Kidney (tissue), 13 donors: ENCODE measurements at regions not wholly inside any gene's neighbourhood (a gene's known extent, or its start where the extent isn't known, plus 50 kb on each side); places are given as distances from the start of the nearest gene placed in this dataset.
A peak's percentile ranks its signal among the peaks of the same experiment; 100 is the strongest.

ENCODE experiments used
- DNase-seq, 5 donors: peaks; one replicate each; pipeline ENCODE4 v3.0.0-alpha.2; 2013 to 2020
- FAIRE-seq: peaks from 2 replicates; lab custom pipeline; 2012; peaks lifted over from hg19 to GRCh38; lab: Jason Lieb, UNC
- H3K27ac ChIP-seq, 2 donors: one replicate each; pipeline ENCODE4 v1.7.0; 2013; ENCODE audit warnings: low read depth in 2 of 2, low read length in 2 of 2, inconsistent platforms in 1 of 2
- H3K27me3 ChIP-seq: one replicate; pipeline ENCODE4 v1.7.1; 2013; ENCODE audit warnings: low read length, inconsistent platforms; ENCODE audit not compliant: control insufficient read depth, insufficient read depth
- H3K36me3 ChIP-seq, 3 donors: one replicate each; pipeline versions ENCODE4 v1.7.0 to v1.7.1; 2013; ENCODE audit warnings: low read length in 3 of 3, control low read depth in 1 of 3, inconsistent platforms in 1 of 3; ENCODE audit not compliant: insufficient read depth in 3 of 3, control insufficient read depth in 2 of 3
- H3K4me1 ChIP-seq, 3 donors: one replicate each; pipeline versions ENCODE4 v1.7.0 to v1.7.1; 2013; ENCODE audit warnings: low read length in 3 of 3, inconsistent platforms in 1 of 3, low read depth in 1 of 3; ENCODE audit not compliant: control insufficient read depth in 2 of 3, insufficient read depth in 2 of 3
- H3K4me3 ChIP-seq, 3 donors: one replicate each; pipeline versions ENCODE4 v1.7.0 to v1.8.1; 2013; ENCODE audit warnings: low read length in 3 of 3, control low read depth in 1 of 3, inconsistent platforms in 1 of 3
- H3K9ac ChIP-seq, 3 donors: one replicate each; pipeline versions ENCODE4 v1.7.0 to v1.7.1; 2013; ENCODE audit warnings: low read length in 3 of 3, control low read depth in 1 of 3, inconsistent platforms in 1 of 3
- H3K9me3 ChIP-seq, 3 donors: one replicate each; pipeline versions ENCODE4 v1.7.0 to v1.7.1; 2013; ENCODE audit warnings: low read length in 3 of 3, control low read depth in 1 of 3, inconsistent platforms in 1 of 3; ENCODE audit not compliant: control insufficient read depth in 2 of 3, insufficient read depth in 1 of 3
- CTCF ChIP-seq: IDR thresholded peaks from 3 replicates; pipeline ENCODE4 v1.5.1; 2012; ENCODE audit warnings: mild to moderate bottlenecking, moderate library complexity, borderline replicate concordance; ENCODE audit not compliant: insufficient read depth; ENCODE audit errors: extremely low read depth
- intact Hi-C: fragments of 100-400 bp; cut with DNase I; formaldehyde crosslinking; loops from one replicate; pipeline ENCODE4 v1.11.1; 2022
- donor health status: control.
- donor health status: control.
- donor health status: control.
- donor health status: control.
- donor health status: control.
- donor health status: DM: yes; HTN: yes; CAD: no.
- donor health status: Normal renal cell carcinoma (clear cell type).

DNA sequence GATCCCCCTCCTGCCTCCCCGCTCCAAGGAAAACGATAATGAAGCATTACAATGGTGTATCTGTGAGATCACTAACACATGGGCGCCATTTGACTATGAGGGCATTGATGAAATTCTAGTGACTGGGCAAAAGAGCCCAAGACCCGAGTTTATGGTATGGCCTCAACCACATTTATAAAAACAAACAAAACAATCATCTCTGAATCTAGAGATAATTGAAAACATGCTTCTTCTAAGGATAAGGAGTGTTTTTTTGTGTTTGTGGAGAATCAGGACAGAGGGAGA, 100.9 kb upstream of the SEMA6A start:
- no peaks in the 10 kb centered on the region for H3K27me3 ChIP-seq
- TF ChIP-seq CTCF = no peak
- peaks cover 0 to 4% (median 0%) of the 10 kb centered on the region in 3 donors for H3K4me1 ChIP-seq
- no peaks in the 10 kb centered on the region for H3K36me3 ChIP-seq
- H3K27ac ChIP-seq = no peak overlapping the region
- no peak for FAIRE-seq
- H3K9me3 ChIP-seq = no peaks in the 10 kb centered on the region
- no peak overlapping the region for H3K9ac ChIP-seq
- no peak for DNase-seq
- H3K4me3 ChIP-seq = no peak overlapping the region
- intact Hi-C loops = no loop called here

DNA sequence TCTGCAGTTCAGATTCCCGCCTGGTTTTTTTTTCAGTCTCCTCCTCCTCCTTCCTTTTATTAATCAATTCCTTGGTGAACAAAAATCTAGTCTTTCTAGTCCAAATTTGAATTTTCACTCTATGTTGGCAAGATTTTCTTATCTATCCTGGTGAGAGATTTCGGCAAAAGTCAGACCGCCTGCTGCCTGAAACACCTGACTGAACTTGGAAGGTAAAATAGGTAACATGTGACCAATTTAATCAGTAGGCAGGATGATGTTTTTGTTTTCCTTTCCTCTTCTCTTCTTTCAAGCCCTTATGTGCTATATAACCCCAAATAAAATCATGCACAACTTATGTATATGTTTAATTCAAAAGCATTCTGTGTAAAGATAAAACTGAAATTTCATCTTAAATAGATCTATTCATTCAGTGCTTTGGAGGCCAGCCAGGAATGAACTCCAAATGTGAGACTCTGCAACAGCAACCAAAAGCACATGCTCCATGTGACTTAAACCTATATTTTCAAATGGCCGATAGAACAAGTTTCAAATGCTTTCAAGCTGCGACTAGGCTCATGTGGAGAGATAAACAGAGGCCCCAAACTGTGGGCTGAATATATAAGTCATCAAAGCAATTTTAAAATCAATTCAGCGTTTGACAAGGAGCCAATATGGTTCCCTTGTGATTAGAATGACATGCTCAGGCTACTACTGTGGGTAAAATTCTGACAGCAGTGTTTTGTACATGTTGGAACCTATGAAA, 100.4 kb upstream of the SEMA6A start:
- Histone ChIP-seq H3K4me1 (peaks cover 0 to 4% (median 0%) of the 10 kb centered on the region in 3 donors), H3K27me3 (no peaks in the 10 kb centered on the region), H3K4me3 (no peak overlapping the region), H3K9ac (no peak overlapping the region), H3K27ac (no peak overlapping the region), H3K36me3 (no peaks in the 10 kb centered on the region), H3K9me3 (no peaks in the 10 kb centered on the region)
- DNase-seq (no peak), FAIRE-seq (no peak)
- no peak for TF ChIP-seq CTCF
- intact Hi-C loops = no loop called here

- FAIRE-seq = no peak
- no peaks in the 10 kb centered on the region for H3K36me3 ChIP-seq
- H3K27ac ChIP-seq = no peak overlapping the region
- intact Hi-C loops = no loop called here
- no peak overlapping the region for H3K4me3 ChIP-seq
- no peaks in the 10 kb centered on the region for H3K27me3 ChIP-seq
- TF ChIP-seq CTCF = no peak
- DNase-seq = no peak
- no peak overlapping the region for H3K9ac ChIP-seq
- H3K4me1 ChIP-seq = peaks cover 0 to 4% (median 0%) of the 10 kb centered on the region in 3 donors
- no peaks in the 10 kb centered on the region for H3K9me3 ChIP-seq
These were observed 98.8 kb upstream of the SEMA6A start for GRCh38 chr5:116673453-116673852.

GRCh38 chr5:116672203-116672602, 97.6 kb upstream of the SEMA6A start:
- no peaks in the 10 kb centered on the region for H3K36me3 ChIP-seq
- H3K4me1 ChIP-seq = peaks cover 0 to 4% (median 0%) of the 10 kb centered on the region in 3 donors
- no peak for FAIRE-seq
- intact Hi-C loops = no loop called here
- H3K9ac ChIP-seq = no peak overlapping the region
- no peak overlapping the region for H3K4me3 ChIP-seq
- no peaks in the 10 kb centered on the region for H3K9me3 ChIP-seq
- DNase-seq = peak in 1 of 5 donors; percentile 9
- TF ChIP-seq CTCF = no peak
- H3K27ac ChIP-seq = no peak overlapping the region
- no peaks in the 10 kb centered on the region for H3K27me3 ChIP-seq
